OCI-LY7 (cell line): ENCODE measurements at regions not wholly inside any gene's neighbourhood (a gene's known extent, or its start where the extent isn't known, plus 50 kb on each side); places are given as distances from the start of the nearest gene placed in this dataset.

ENCODE experiments used
- BruUV-seq: library from RNA; stranded (reverse); fragments of 400-500 nt; replicated peaks from 2 replicates; lab custom pipeline; 2021; lab: Mats Ljungman, UMichigan
- CTCF ChIA-PET: fragments of 300-600 bp; sonication (Branson Sonifier 250); formaldehyde crosslinking; loops from one replicate; lab custom pipeline; 2022; ENCODE audit warnings: antibody characterized with exemption; ENCODE audit not compliant: unreplicated experiment; lab: Charles Lee
- POLR2A ChIA-PET: fragments of 300-600 bp; sonication (Branson Sonifier 250); formaldehyde crosslinking; loops from one replicate; lab custom pipeline; 2022; ENCODE audit warnings: antibody characterized with exemption; lab: Charles Lee
- DNase-seq: peaks from one replicate; pipeline ENCODE4 v3.0.0-alpha.2; 2015; ENCODE audit warnings: low spot score
- H2AFZ ChIP-seq: fragments of 200-600 bp; sonication (generic), shearing (Covaris generic); 2 replicates; pipeline ENCODE4 v1.6.1; 2014; ENCODE audit warnings: mild to moderate bottlenecking, antibody characterized with exemption, low read length, moderate library complexity
- H3K27ac ChIP-seq: fragments of 200-600 bp; sonication (generic); 2 replicates; pipeline ENCODE4 v1.5.1; 2014; ENCODE audit warnings: mixed run types, low read depth, mild to moderate bottlenecking, moderate library complexity, low read length, inconsistent platforms; ENCODE audit not compliant: poor library complexity, severe bottlenecking
- H3K36me3 ChIP-seq: fragments of 200-600 bp; sonication (generic); 2 replicates; pipeline ENCODE4 v1.6.1; 2014; ENCODE audit warnings: mild to moderate bottlenecking, antibody characterized with exemption, low read length, moderate library complexity, mixed read lengths; ENCODE audit not compliant: insufficient read depth
- H3K4me1 ChIP-seq: fragments of 200-600 bp; sonication (generic); 2 replicates; pipeline ENCODE4 v1.5.1; 2014; ENCODE audit warnings: mild to moderate bottlenecking, low read length; ENCODE audit not compliant: insufficient read depth, poor library complexity, severe bottlenecking
- H3K4me2 ChIP-seq: fragments of 200-600 bp; sonication (generic); 2 replicates; pipeline ENCODE4 v1.6.1; 2014; ENCODE audit warnings: mild to moderate bottlenecking, low read length
- H3K4me3 ChIP-seq: fragments of 200-600 bp; sonication (generic); 2 replicates; pipeline ENCODE4 v1.5.1; 2014; ENCODE audit warnings: mild to moderate bottlenecking, low read depth, low read length; ENCODE audit not compliant: poor library complexity, severe bottlenecking
- H3K79me2 ChIP-seq: fragments of 200-600 bp; sonication (generic); 2 replicates; pipeline ENCODE4 v1.6.1; 2016; ENCODE audit warnings: low read depth, mild to moderate bottlenecking, low read length, moderate library complexity, mixed read lengths; ENCODE audit not compliant: insufficient read depth
- H3K9me2 ChIP-seq: fragments of 200-600 bp; sonication (generic); 2 replicates; pipeline ENCODE4 v1.6.1; 2016; ENCODE audit warnings: mild to moderate bottlenecking, low read length, mixed read lengths; ENCODE audit not compliant: insufficient read depth
- H3K9me3 ChIP-seq: fragments of 200-600 bp; sonication (generic); 2 replicates; pipeline ENCODE4 v1.6.1; 2014; ENCODE audit warnings: mild to moderate bottlenecking, mixed run types, low read length, mixed read lengths
- H4K20me1 ChIP-seq: fragments of 200-600 bp; sonication (generic); 2 replicates; pipeline ENCODE4 v1.6.1; 2014; ENCODE audit warnings: mild to moderate bottlenecking, antibody characterized with exemption, low read length, moderate library complexity, mixed read lengths; ENCODE audit not compliant: insufficient read depth
- EZH2phosphoT487 ChIP-seq: fragments of 200-600 bp; sonication (generic); IDR thresholded peaks from 2 replicates; pipeline ENCODE4 v1.6.1; 2018; ENCODE audit warnings: low read depth, borderline replicate concordance, mild to moderate bottlenecking, mixed run types, antibody characterized with exemption, low read length, moderate library complexity, mixed read lengths
- intact Hi-C: fragments of 100-400 bp; cut with micrococcal nuclease; formaldehyde crosslinking; loops from one replicate; pipeline ENCODE4 v1.10.0; 2022; ENCODE audit not compliant: unreplicated experiment
- TF ChIP-seq, protein P1 (sequence below): fragments of 200-600 bp; sonication (generic); conservative IDR thresholded peaks from 2 replicates; pipeline ENCODE4 v1.5.1; 2014; ENCODE audit warnings: mild to moderate bottlenecking, antibody characterized with exemption, low read length, moderate library complexity, mixed read lengths

DNA sequence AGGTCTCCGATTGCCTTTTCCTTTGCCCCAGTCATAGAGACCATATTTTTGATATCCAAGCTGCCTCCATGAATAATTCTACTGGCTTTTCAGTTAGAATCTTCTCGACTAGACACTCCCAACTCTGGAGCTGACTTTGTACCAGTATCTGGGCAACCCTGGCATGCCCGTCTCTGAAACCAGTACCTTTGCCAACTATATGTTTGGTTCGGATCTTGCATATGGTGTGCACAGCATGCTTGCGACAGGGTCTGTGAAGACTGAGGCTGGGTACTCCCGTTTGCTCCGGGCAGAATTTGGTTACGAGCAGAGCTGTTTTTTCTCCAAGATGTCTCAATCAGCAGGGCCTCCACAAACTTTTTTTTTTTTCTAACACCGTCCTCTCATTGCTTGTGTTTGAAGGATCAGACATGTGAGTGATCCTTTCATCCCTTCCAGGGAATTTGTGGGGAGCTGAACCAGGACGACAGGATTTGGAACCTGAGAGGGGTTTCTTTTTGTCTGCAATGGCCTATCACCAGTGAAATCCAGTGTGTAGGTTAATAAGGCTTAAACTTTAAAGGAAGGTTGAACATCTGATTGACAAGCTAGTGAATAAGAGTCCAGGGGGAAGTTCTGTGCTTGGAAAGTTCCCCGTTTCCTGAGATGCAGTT lies 322.3 kb downstream of the MYCN start:
- H3K36me3 ChIP-seq: no peaks in the 10 kb centered on the region
- no TSS peak for BruUV-seq
- no peak overlapping the region for H3K4me3 ChIP-seq
- DNase-seq: no peak
- ChIA-PET CTCF (interaction anchor here (0.6 kb wide), 1 partner anchor 102 kb away, joined by 3 read pairs; no protein-coding TSS in a partner anchor), POLR2A (interaction anchor here (0.6 to 2.0 kb wide), 2 partner anchors 9 to 1670 kb away, joined by 3 to 10 read pairs; no protein-coding TSS in a partner anchor)
- no peak overlapping the region for H3K27ac ChIP-seq
- H3K4me2 ChIP-seq: no peak overlapping the region
- H3K9me2 ChIP-seq: no peaks in the 10 kb centered on the region
- TF ChIP-seq EZH2phosphoT487: no peak
- TF ChIP-seq, protein P1, sequence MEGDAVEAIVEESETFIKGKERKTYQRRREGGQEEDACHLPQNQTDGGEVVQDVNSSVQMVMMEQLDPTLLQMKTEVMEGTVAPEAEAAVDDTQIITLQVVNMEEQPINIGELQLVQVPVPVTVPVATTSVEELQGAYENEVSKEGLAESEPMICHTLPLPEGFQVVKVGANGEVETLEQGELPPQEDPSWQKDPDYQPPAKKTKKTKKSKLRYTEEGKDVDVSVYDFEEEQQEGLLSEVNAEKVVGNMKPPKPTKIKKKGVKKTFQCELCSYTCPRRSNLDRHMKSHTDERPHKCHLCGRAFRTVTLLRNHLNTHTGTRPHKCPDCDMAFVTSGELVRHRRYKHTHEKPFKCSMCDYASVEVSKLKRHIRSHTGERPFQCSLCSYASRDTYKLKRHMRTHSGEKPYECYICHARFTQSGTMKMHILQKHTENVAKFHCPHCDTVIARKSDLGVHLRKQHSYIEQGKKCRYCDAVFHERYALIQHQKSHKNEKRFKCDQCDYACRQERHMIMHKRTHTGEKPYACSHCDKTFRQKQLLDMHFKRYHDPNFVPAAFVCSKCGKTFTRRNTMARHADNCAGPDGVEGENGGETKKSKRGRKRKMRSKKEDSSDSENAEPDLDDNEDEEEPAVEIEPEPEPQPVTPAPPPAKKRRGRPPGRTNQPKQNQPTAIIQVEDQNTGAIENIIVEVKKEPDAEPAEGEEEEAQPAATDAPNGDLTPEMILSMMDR: no peak
- intact Hi-C loops: no loop called here
- H4K20me1 ChIP-seq: no peaks in the 10 kb centered on the region
- no peaks in the 10 kb centered on the region for H3K79me2 ChIP-seq
- H2AFZ ChIP-seq: no peak overlapping the region
- H3K9me3 ChIP-seq: no peaks in the 10 kb centered on the region
- H3K4me1 ChIP-seq: no peaks in the 10 kb centered on the region

DNA sequence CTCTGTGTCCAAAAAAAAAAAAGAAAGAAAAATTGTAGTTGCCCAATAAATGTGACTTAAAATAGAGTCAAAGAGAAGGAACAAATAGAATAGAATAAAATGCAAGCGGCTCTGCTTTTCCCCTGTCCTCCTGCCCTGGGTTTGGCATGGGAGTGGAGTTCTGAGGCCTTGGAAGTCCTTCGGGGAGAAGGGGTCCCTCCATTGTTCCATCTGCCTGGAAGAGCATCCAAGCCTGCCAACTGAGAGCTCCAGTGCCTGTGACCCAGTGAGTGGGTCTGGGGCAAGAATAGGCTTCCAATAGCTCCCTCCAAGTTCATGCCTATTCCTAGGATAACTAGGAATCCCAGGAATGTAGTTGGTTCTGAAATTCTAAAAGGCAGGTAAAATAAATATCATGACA lies 321.4 kb downstream of the MYCN start:
- intact Hi-C loops: no loop called here
- no peak overlapping the region for H3K4me2 ChIP-seq
- TF ChIP-seq, protein P1: no peak
- no peak for TF ChIP-seq EZH2phosphoT487
- no peak overlapping the region for H3K27ac ChIP-seq
- no peaks in the 10 kb centered on the region for H3K9me2 ChIP-seq
- H3K9me3 ChIP-seq: no peaks in the 10 kb centered on the region
- DNase-seq: no peak
- no peaks in the 10 kb centered on the region for H3K4me1 ChIP-seq
- no peaks in the 10 kb centered on the region for H3K79me2 ChIP-seq
- H3K36me3 ChIP-seq: no peaks in the 10 kb centered on the region
- no TSS peak for BruUV-seq
- no peak overlapping the region for H2AFZ ChIP-seq
- H4K20me1 ChIP-seq: no peaks in the 10 kb centered on the region
- no peak overlapping the region for H3K4me3 ChIP-seq
- CTCF ChIA-PET: no interaction called here
- POLR2A ChIA-PET: interaction anchor here (2.0 kb wide), 1 partner anchor 9 kb away, joined by 10 read pairs; no protein-coding TSS in a partner anchor

DNA sequence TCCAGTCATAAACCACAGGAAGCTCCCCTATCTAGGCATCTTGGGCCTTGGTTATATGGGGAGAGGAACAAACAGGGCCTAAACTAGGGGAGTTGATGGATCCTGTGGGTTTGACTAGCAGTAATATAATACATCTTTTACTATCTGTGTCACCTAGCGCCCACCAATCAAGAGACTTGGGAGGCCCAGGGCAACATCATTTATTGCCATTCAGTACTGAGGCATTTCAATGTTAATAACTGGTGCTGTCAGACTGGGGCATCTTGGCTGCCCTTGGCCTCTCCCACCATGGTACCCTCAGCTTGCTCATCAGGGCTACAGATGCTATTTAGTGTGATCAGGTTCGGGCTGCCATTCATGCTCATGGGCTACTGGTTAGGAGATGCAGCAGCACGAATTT lies 320.7 kb downstream of the MYCN start:
- Histone ChIP-seq H3K4me3 (no peak overlapping the region), H3K4me2 (no peak overlapping the region), H3K36me3 (no peaks in the 10 kb centered on the region), H4K20me1 (no peaks in the 10 kb centered on the region), H2AFZ (no peak overlapping the region), H3K27ac (no peak overlapping the region), H3K9me3 (no peaks in the 10 kb centered on the region), H3K9me2 (no peaks in the 10 kb centered on the region), H3K4me1 (no peaks in the 10 kb centered on the region), H3K79me2 (no peaks in the 10 kb centered on the region)
- BruUV-seq: no TSS peak
- ChIA-PET CTCF (no interaction called here), POLR2A (no interaction called here)
- DNase-seq: no peak
- intact Hi-C loops: no loop called here
- TF ChIP-seq, protein P1: no peak
- TF ChIP-seq EZH2phosphoT487: no peak
